HG03565 (cell line): ENCODE measurements at regions not wholly inside any gene's neighbourhood (a gene's known extent, or its start where the extent isn't known, plus 50 kb on each side); places are given as distances from the start of the nearest gene placed in this dataset.
"Not testable (repeated sequence)": the region's sequence is repeated elsewhere in the genome, so short reads cannot be mapped to it uniquely, and the experiment has no call there.

Experiments
- ATAC-seq: cut with Tn5 transposase; IDR thresholded peaks from one replicate; pipeline ENCODE4 v1.9.1; 2021; ENCODE audit warnings: mild to moderate bottlenecking, moderate library complexity; ENCODE audit not compliant: unreplicated experiment

DNA sequence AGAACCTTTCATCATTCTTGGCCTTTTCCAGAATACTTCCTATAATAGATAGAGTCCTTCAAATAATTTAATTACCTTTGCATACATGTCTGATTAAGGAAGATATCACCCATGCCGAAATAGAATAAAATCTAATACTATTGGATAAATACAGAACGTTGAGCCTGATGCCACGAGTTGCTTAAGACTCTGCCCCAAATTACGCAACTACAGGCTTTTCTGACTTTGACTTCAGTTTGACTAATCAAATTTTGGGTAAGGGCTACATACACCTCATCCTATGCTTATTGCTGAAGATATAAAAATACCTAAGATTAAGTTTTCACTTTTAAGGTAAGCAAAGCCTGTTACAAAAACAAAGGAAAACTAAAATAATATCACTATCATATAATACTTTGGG, 1065.1 kb upstream of the NRXN1 start:
- no peak for ATAC-seq

DNA sequence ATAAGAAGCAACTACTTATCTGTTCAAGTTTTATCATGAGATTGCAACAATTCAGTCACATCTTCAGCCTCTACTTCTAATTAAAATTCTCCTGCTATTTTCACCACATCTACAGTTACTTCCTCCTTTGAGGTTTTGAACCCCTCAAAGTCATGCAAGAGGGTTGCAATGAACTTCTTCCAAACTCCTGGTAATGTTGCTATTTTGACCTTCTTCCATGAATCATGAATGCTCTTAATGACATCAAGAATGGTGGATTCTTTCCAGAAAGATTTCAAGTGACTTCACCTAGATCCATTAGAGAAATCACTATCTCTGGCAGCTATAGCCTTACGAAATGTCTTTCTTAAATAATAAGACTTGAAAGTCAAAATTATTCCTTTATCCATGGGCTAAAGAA, 1052.8 kb upstream of the NRXN1 start:
- ATAC-seq = no peak

DNA sequence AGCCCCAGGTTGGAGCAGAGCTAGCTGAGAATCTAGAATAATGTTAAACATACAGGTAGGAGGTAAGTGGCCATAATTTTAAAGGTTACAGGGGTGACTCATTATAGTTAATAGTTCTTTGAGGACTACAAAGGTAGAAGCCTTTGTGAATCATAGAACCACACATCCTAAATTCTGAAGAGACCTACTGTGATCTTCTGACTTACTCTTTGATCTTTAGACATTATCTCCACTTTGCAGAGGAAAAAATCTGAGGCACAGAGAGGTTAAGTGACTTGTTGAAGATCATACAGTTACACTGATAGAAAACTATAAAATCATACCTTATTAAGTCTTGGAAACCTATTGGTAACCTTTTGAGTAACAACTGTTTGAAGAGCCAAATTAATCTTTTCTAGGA, 1051.3 kb upstream of the NRXN1 start:
- ATAC-seq = no peak

DNA sequence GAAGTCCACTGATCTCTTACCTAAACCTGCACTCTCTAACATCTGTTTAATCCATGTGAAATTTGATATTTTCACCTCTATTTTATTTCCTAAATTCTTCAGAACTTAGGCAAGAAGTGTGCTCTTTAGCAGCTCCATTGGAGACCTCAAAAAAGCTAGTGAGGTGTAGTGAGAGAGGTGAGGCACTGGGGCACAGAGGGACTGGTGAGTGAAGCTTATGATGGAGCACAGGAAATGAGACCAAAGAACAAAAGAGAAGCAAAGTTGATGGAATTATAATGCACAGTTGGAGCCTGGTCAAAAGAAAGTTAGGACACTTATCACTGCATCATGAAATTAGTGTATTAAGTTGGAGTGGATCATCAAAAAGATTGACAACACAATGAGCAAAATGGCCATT, 1050.7 kb upstream of the NRXN1 start:
- ATAC-seq = no peak

DNA sequence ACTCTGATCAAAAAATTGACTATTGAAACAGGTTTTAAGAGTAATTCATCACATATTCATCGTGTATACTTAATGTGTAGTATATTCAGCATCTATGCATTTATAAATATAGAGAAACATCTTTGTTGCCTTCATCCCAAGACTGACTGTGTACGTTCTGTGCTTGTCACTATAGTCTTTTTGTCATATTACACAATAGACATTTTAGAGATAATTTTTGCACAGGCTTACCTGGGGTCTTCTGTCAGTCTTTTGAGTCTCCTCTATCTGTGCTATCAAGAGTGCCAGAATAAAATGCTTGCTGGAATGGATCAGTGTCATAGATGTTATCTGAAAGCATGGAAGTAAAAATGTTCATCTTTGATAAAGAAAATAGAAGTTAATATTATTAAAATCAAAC, 1047.7 kb upstream of the NRXN1 start:
- ATAC-seq = no peak

DNA sequence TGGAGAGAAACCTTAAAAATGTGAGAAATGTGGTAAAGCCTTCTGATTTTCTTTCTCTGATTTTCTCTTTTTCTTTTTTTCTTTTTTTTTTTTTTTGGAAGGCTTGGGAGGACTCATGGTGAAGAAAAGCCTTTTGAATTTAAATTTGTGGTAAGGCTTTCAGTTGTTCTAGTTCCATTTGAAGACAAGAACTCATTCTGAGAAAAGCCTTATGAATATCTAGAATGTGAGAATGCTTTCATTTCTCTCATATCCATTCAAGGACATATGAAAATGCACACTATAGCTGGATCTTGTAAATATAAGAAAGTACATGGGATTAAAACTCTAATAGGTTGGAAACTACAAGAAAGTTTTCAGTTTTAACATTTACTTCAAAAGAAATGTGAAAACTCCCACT, 1045.2 kb upstream of the NRXN1 start:
- ATAC-seq = no peak

DNA sequence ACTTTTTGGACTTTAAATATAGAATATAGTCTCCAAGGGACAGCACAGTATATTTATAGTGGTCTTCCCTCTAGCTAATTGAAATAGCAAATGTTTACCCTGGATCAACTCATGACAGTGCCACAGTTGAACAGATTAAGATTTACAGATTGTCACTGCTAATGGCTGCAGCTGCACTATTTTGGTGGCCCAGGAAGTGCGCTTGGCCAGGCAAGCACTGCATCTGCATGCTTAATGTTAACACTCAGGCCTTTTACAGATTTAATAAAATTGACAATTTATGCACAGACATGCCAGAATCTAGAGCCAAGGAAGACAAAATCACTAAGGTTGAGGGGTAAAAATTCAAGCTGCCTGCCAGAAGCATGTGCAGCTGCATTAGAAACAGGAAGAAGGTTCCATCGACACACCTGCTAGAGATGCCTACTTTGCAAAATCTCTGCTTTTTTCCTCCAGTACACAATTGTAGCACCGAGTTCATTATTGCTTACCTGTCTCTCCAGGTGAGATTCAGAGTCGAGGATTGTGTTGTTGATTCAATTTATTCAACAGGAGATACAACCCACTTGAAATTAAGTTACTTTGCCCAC, 1042.3 kb upstream of the NRXN1 start:
- ATAC-seq = no peak

DNA sequence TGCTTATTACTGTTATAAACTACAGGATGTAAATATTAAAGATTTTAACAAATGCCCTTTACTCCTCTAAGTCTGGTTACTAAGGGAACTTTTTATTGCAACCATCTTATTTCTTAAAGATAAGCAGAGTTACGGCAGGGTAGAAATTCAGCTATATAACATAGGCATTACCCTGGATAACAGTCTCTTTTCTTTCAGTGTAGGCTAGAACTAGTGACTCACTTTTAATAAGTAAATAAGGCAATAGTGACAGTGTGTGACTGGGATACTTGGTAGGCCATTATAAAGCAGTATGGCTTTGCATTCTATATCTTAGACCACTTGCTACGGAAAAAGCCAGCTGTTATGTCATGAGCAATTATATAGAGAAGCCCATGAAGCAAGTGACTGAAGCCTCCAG, 1041.0 kb upstream of the NRXN1 start:
- no peak for ATAC-seq

DNA sequence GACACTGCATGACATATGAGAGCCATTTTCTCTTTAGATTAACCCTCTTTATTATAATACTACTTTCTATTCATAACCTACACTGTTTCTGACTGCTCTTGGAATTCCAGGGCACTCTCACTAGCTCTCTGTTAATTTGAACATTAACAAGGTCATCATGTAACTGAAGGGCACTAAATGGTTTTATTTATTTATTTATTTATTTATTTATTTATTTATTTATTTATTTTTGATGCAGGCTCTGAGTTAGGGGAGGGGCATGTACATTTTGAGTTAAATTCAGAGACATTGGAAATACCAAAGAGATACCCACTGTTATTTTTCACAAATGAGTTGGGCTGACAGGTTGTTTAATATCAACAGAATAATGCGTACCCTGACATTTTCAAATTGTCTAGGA, 1038.7 kb upstream of the NRXN1 start:
- no peak for ATAC-seq

DNA sequence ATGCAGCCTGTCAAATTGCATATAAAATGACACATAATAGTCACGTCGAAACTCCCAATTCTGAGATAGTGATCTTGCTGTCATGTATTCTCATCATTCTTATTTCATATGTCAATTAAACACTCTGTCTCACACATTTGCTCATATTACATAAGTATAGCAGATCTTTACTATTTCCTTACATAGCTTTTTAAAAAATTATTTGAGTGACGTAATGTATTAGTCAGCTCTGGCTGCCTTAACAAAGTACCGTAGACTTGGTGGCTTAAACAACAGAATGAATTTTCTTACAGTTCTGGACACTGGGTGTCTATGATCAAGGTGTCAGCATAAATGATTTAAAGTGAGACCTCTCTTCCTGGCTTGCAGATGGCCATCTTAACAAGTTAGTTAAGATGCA, 1032.3 kb upstream of the NRXN1 start:
- no peak for ATAC-seq

DNA sequence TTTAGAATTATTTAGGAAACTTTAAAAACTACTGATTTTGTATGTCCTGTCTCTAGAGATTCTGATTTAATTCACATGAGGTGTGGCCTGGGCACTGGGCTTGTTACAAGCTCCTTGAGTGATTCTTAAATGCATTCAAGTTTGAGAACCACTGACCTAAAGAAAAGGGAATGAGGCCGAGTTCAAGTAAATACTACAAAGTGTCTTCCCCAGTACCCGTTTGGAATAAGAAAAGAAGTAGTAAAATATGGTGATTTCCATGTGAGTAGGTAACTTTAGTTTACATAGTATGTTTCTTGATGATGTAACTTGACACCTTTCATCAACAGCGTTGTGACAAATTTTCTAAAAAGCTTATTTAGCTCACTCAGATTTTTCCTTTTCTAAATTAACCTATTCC, 1022.9 kb upstream of the NRXN1 start:
- no peak for ATAC-seq

DNA sequence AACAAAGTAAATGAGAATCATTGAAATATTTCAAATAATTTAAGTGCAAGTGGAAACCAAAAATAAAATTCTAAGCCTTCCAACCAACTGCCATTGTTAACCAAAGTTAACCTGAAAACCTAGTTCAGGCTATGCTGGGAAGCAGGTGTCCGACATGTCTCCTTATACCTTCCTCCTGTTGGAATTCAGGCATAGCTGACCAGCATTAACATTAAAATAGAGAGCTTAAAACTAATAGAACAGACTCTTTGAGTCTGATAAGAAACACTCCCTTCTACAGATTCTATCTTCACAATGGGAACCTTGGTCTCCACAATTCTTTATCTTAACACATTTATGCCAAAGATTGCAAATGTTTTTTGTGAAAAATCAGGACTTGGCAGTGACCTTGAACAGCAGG, 1004.9 kb upstream of the NRXN1 start:
- no peak for ATAC-seq

DNA sequence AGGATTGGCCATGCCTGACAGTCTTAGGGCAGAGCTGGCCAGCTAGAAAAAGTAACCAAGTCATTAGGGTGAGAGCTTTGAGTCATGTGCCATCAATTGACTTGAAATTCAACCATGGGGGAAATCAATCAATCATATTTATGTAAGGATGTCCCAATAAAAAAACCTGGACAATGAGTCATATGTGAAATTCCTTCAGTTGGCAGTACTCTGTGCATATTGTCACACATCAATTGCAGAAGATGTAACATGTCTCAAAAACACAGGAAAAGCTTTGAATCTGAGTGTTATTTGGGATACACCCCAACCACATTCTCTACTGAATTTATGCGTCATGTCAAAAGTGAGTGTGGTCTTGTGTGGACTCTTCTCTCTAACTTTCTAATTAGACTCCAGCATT, 1004.1 kb upstream of the NRXN1 start:
- ATAC-seq = no peak

DNA sequence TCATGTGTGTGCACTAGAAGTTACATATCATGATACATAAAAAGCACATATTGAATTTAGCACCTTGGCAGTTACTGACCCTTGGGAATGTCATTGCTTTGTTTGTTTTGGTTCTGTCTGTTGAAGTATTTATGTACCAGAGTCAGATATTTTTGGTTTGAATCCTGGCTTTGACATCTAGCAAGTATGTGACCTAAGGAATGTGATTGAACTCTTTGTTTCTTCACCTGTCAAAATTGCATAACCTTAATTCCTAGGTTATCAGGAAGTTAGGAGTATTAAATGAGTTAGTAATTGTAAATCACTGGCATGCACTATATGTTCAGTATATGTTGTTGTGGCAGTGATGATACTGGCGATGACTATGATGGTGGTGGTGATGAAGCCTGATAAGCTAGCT, 1003.5 kb upstream of the NRXN1 start:
- ATAC-seq = no peak

DNA sequence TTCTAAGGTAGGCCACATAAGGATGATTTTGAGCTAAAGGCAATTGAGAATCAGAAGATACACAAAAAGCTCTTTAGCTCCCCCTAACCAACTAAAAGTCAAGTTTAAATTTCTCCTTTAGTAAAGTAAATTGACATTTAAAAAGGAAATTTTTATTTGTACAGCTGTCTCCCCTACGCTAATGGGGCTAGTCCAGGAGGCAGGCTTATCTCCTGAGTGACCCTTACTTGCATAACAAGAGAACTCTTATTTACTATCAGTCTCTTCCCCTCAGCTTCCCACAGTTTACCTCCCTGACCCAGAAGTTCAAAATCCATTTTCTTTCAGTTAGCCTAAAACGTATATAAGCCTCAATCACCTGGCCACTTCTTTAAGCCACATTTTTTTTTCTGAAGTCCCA, 1002.8 kb upstream of the NRXN1 start:
- ATAC-seq = no peak

DNA sequence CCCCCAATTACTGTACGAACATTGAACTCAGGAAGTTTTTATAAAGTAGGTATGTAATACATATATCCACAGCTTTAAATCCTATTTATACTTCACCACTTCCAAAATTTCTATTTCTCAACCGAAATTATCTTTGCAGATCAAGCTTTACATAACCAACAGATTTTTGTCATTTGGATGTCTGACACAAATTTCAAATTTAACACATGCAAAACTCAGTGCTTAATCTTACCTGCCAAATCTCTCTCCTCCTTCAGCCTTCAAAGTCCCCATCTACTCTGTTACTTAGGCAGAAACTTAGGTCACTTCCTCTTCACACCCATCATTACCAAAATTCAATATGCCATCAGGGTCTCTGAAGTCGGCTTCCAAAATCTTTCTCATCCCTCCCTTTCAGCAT, 990.1 kb upstream of the NRXN1 start:
- ATAC-seq = no peak

DNA sequence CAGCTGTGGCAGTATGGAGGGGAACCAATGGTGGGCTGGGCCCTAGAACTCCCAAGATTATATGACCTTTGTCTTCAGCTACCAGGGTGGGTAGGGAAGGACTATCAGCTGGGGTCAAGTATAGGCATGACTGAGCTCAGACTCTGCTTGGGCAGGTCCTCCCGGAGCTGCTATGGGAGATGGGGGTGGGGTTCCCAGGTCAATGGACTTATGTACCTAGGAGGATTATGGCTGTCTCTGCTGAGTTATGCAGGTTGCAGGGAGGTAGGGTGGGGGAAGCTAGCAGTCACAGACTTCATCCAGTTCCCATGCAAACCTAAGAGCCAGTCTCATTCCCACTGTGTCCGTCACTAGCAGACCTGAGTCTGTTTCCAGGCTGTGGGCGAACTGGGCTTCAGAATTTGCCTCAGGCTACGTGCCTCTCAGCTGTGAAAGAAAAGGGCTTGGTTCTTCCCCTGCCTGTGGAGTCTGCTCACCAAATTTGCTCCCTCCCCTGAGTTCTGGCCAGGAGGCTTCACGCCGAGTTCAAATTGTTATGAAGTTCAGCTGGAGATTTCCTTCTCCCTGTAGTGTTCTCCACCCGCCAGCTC, 985.8 kb upstream of the NRXN1 start:
- no peak for ATAC-seq

DNA sequence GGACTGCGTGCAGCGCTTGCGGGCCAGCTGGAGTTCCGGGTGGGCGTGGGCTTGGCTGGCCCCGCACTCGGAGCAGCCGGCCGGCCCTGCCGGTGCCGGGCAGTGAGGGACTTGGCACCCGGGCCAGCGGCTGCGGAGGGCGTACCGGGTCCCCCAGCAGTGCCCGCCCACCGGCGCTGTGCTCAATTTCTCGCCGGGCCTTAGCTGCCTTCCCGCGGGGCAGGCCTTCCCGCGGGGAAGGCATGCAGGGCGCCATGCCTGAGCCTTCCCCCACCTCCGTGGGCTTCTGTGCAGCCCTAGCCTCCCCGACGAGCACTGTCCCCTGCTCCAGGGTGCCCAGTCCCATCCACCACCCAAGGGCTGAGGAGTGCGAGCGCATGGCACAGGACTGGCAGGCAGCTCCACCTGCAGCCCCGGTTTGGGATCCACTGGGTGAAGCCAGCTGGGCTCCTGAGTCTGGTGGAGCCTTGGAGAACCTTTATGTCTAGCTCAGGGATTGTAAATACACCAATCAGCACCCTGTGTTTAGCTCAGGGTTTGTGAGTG, 975.0 kb upstream of the NRXN1 start:
- ATAC-seq = not testable (repeated sequence)

DNA sequence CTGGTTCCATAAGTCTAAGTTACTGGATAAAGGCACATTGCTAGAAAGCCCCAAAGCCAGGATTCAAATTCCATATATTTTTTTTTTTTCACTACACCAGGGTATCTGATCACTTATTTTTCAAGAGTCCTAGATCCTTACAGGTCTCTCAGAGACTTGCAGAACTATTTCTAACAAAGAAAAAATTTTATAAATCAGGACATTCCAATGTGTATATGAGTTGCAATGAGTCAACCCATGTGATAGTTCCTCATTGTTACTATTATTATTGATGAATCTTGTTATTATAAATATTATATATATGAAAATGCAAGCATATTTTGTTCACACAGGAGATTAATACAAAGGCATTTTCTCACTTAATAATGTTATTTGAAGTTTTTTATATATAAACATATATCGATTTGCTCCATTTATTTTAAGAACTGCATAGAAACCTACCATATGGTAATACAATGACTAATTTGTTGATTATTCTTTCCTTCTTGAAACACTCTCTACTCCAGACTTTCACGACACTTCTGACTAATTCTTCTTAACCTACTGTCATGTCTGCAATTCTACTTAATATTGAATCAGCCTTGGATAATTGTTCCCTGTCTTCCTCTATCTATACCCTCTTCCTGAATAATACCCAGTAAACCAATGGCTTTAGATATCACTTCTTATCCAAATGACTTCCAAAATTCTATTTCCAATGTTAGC, 968.4 kb upstream of the NRXN1 start:
- no peak for ATAC-seq

DNA sequence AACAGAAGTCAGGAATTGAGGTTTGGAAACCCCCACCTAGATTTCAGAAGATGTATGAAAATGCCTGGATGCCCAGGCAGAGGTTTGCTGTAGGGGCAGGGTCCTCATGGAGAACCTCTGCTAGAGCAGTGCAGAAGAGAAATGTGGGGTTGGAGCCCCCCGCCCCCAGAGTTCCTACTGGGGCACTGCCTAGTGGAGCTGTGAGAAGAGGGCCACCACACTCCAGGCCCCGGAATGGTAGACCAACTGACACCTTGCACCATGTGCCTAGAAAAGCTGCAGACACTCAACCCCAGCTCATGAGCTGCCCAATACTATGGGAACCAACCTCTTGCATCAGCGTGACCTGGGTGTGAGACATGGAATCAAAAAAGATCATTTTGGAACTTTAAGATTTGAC, 967.0 kb upstream of the NRXN1 start:
- ATAC-seq = no peak

DNA sequence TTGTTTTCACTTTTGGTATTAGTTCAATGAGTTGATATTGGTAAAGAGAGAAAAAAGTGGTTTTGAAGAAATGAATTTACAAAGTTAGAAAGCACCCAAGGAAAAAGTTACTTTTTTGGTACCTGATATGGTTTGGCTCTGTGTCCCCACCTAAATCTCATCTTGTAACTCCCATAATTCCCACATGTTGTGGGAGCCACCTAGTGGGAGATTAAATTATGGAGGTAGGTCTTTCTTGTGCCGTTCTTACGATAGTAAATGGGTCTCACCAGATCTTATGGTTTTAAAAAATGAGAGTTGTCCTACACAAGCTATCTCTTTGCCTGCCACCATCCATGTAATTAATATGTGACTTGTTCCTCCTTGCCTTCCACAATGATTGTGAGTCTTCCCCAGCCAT, 965.6 kb upstream of the NRXN1 start:
- ATAC-seq = no peak

DNA sequence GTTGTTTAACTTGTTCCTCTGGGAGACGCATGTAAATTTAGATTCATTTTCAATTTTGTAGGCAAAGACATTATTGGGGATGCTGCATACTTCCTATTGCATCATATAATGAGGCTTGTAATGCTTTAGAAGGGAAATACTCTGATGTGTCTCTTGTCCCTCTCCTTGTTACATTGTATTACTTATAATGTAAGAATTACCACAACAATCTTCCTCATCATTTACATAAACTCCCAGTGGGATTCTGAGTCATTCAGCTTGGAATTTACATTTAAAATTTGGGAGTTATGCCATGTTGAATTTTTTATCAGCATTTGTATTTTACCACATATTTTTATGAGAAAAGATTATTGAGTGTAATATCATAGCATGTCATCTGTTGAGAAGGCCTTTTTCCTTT, 963.4 kb upstream of the NRXN1 start:
- no peak for ATAC-seq
